ENCODE measurements at regions not wholly inside any gene's neighbourhood (a gene's known extent, or its start where the extent isn't known, plus 50 kb on each side); places are given as distances from the start of the nearest gene placed in this dataset.
"Not testable (repeated sequence)": the region's sequence is repeated elsewhere in the genome, so short reads cannot be mapped to it uniquely, and the experiment has no call there.

- no peak for FAIRE-seq
Measured at GRCh38 chr3:11711876-11712275, 68.2 kb upstream of the VGLL4 start.

GRCh38 chr3:11709782-11710181 is 66.1 kb upstream of the VGLL4 start:
- no peak for FAIRE-seq

- FAIRE-seq = not testable (repeated sequence)
Measured at GRCh38 chr3:11707084-11707483, 63.4 kb upstream of the VGLL4 start.

GRCh38 chr3:11706604-11707003 is 62.9 kb upstream of the VGLL4 start:
- no peak for FAIRE-seq

- no peak for FAIRE-seq
Measured at GRCh38 chr3:11705049-11705448, 61.3 kb upstream of the VGLL4 start.

GRCh38 chr3:11703146-11703545 is 59.4 kb upstream of the VGLL4 start:
- no peak for FAIRE-seq

- no peak for FAIRE-seq
Measured at GRCh38 chr3:11699083-11699427, 55.3 kb upstream of the VGLL4 start.

- no peak for FAIRE-seq
Measured at GRCh38 chr3:11698326-11699082, 54.8 kb upstream of the VGLL4 start.

GRCh38 chr3:11697701-11698100 is 54.0 kb upstream of the VGLL4 start:
- FAIRE-seq = no peak

GRCh38 chr3:11696054-11696453 is 52.3 kb upstream of the VGLL4 start:
- FAIRE-seq = no peak

Measured in A204.1 (cell line).